Spleen (tissue), 7 donors: ENCODE measurements at regions not wholly inside any gene's neighbourhood (a gene's known extent, or its start where the extent isn't known, plus 50 kb on each side); places are given as distances from the start of the nearest gene placed in this dataset.

Source experiments
- CTCF ChIP-seq, 11 experiments: fragments of 200-600 bp in 7 of 11; fragments of 450-650 bp in 4 of 11; sonication (generic) in 4 of 11; IDR thresholded peaks in 8 of 11; conservative IDR thresholded peaks in 3 of 11; 1 replicate in 7 of 11; 2 replicates in 4 of 11; pipeline versions ENCODE4 v1.4.0 to v1.8.0; 2016 to 2021; ENCODE audit warnings: antibody characterized with exemption in 11 of 11, inconsistent platforms in 4 of 11, mild to moderate bottlenecking in 1 of 11
- POLR2A ChIP-seq, 3 donors: fragments of 450-650 bp; IDR thresholded peaks; one replicate each; pipeline ENCODE4 v1.5.1; 2017; ENCODE audit warnings: antibody characterized with exemption in 3 of 3, mild to moderate bottlenecking in 1 of 3
- POLR2AphosphoS5 ChIP-seq, 3 donors: sonication (generic); formaldehyde crosslinking; IDR thresholded peaks; one replicate each; pipeline ENCODE4 v1.5.1; 2017; ENCODE audit warnings: antibody characterized with exemption in 3 of 3
- donor health status: DM: no; HTN: no; CAD: no; lungs with moderate emphysema.
- donor health status: DM: no; HTN: no; CAD: no.
- donor health status: DM: no; HTN: no; CAD: no.

- TF ChIP-seq CTCF (IDR thresholded peaks at IDR 0.05 in 8 of 11, conservative IDR thresholded peaks at IDR 0.05 in 3 of 11) (peak in 10 of 11 experiments; percentile 48 to 84 (median 74)), POLR2AphosphoS5 (IDR thresholded peaks at IDR 0.05) (no peak), POLR2A (IDR thresholded peaks at IDR 0.05) (no peak)
Measured at GRCh38 chr4:129362691-129363274, 266.8 kb downstream of the C4orf33 start.
